ENCODE measurements at regions not wholly inside any gene's neighbourhood (a gene's known extent, or its start where the extent isn't known, plus 50 kb on each side); places are given as distances from the start of the nearest gene placed in this dataset.

DNA sequence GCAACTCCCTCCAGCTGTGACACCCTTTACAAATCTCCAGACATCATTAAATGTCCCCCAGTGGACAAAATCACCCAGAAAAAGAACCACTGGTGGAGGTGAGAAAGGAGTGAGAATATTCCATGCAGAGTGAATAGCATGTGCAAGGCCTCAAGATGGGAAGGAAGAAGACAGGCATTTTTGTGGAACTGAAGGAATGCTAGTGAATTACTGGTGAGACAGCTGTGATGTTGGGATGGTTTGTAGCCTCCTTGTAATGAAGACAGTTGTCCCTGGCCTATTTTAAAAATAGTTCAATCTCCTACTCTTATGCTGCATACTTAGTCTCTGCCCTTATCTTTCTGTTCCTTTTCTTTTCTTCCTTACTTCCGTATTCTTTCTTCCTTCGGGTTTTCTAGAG is 124.9 kb upstream of the RPS23 start:
- Histone ChIP-seq H3K36me3 (no peaks in the 10 kb centered on the region), H3K27me3 (no peaks in the 10 kb centered on the region), H3K27ac (no peak overlapping the region), H3K4me1 (peaks cover 0 to 23% (median 8%) of the 10 kb centered on the region in 4 donors), H3K4me3 (no peak overlapping the region), H3K9me3 (peaks cover 0 to 13% (median 10%) of the 10 kb centered on the region in 4 donors)
- WGBS, 2 donors: 80 to 90% methylated on average over 2 of the region's 2 CpGs
- ATAC-seq (ENCODE audit: low FRiP score in 2 of 2) (no peak), DNase-seq (no peak)
- TF ChIP-seq, protein P1, sequence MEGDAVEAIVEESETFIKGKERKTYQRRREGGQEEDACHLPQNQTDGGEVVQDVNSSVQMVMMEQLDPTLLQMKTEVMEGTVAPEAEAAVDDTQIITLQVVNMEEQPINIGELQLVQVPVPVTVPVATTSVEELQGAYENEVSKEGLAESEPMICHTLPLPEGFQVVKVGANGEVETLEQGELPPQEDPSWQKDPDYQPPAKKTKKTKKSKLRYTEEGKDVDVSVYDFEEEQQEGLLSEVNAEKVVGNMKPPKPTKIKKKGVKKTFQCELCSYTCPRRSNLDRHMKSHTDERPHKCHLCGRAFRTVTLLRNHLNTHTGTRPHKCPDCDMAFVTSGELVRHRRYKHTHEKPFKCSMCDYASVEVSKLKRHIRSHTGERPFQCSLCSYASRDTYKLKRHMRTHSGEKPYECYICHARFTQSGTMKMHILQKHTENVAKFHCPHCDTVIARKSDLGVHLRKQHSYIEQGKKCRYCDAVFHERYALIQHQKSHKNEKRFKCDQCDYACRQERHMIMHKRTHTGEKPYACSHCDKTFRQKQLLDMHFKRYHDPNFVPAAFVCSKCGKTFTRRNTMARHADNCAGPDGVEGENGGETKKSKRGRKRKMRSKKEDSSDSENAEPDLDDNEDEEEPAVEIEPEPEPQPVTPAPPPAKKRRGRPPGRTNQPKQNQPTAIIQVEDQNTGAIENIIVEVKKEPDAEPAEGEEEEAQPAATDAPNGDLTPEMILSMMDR (IDR thresholded peaks at IDR 0.05): no peak
- TF ChIP-seq EP300 (IDR thresholded peaks at IDR 0.05) (no peak), POLR2AphosphoS5 (IDR thresholded peaks at IDR 0.05) (no peak), POLR2A (IDR thresholded peaks at IDR 0.05) (no peak)

DNA sequence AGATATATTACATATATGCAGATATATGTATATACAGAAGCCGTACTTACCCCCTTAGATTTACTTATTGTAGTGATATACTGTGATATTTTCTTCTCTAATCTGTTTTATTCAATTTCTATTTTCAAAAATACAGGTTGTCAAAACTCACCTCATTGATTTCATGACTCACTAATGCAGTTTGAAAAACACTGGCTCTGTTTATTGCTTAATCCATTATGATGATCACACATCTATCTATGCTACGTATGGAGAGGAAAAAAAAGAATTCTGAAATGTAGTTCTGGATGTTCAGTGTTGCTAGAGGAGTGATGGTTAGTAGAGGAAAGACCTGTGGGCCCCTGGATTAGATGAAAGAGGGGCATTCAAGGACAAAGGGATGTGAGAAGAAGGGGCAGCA is 121.0 kb upstream of the RPS23 start:
- no peaks in the 10 kb centered on the region for H3K27me3 ChIP-seq
- ATAC-seq (ENCODE audit: low FRiP score in 2 of 2): no peak
- no peak overlapping the region for H3K27ac ChIP-seq
- peaks cover 0 to 6% (median 3%) of the 10 kb centered on the region in 4 donors for H3K4me1 ChIP-seq
- 90 to 95% methylated on average over 2 of the region's 2 CpGs for WGBS, 2 donors
- no peak for DNase-seq
- H3K4me3 ChIP-seq: no peak overlapping the region
- no peak for TF ChIP-seq POLR2A (IDR thresholded peaks at IDR 0.05)
- no peak for TF ChIP-seq POLR2AphosphoS5 (IDR thresholded peaks at IDR 0.05)
- no peak for TF ChIP-seq EP300 (IDR thresholded peaks at IDR 0.05)
- TF ChIP-seq, protein P1 (IDR thresholded peaks at IDR 0.05): no peak
- H3K36me3 ChIP-seq: no peaks in the 10 kb centered on the region
- H3K9me3 ChIP-seq: peaks cover 0 to 6% (median 4%) of the 10 kb centered on the region in 4 donors

DNA sequence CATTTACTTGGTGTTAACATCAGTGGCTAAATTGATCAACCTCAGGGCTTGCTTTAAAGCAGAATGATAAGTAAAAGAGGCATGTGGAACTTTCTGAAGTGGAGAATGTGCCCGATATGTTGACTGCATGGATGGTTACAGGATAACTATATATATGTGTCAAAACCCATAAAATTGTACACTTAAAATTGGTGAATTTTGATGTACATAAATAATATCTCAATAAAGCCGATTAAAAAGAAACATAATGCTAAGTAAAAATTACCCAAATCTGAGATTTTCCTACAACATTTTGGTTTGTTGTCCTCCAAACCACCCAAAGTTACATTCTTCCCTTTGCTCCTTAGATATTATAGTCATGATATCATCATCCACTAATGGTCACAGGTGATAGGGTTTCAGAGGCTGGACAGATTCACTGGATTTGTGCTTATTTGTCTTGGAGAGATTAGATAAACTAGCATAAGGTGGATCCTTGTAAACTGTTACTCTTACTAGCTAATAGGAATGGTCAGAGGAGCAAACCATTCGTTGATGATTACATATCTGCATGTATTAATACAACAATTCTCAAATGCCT is 119.7 kb upstream of the RPS23 start:
- H3K9me3 ChIP-seq: no peaks in the 10 kb centered on the region
- H3K36me3 ChIP-seq: no peaks in the 10 kb centered on the region
- DNase-seq: no peak
- peaks cover 0 to 6% (median 3%) of the 10 kb centered on the region in 4 donors for H3K4me1 ChIP-seq
- no peak for ATAC-seq (ENCODE audit: low FRiP score in 2 of 2)
- no peak overlapping the region for H3K27ac ChIP-seq
- H3K27me3 ChIP-seq: no peaks in the 10 kb centered on the region
- TF ChIP-seq, protein P1 (IDR thresholded peaks at IDR 0.05): no peak
- TF ChIP-seq EP300 (IDR thresholded peaks at IDR 0.05) (no peak), POLR2A (IDR thresholded peaks at IDR 0.05) (no peak), POLR2AphosphoS5 (IDR thresholded peaks at IDR 0.05) (no peak)
- H3K4me3 ChIP-seq: no peak overlapping the region
- 93 to 95% methylated on average over 3 of the region's 3 CpGs for WGBS, 2 donors

DNA sequence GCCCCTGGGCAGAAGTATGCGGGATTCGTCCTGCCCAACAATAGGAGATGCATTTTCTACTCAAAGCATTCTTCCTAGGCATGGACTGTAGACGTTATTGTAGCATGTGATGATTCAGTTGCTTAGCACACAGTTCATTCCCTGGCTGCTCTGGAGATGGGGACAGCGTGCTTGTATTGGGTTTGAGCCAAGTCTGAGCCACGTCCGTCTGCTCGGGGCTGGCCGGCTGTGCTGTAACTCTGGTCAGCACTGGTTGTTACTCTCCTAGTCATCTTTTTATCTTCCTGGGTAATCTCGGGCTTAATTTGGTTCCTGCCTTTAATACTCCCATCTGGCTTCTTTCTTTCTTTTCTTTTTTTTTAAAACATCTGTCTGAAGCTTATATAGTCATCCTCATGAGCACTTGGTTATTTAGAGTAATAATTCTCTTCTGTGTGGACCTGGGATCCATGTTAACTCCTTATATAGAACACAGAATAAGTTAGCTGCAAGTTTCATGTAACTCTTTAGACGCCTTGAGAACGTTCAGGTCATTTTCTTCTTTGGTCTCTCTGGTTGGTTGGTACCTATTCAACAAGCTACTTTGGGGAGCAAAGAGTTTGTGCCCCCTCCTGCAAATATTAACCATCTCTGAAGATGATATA is 118.8 kb upstream of the RPS23 start:
- Histone ChIP-seq H3K27me3 (no peaks in the 10 kb centered on the region), H3K9me3 (no peaks in the 10 kb centered on the region), H3K27ac (no peak overlapping the region), H3K36me3 (no peaks in the 10 kb centered on the region), H3K4me3 (no peak overlapping the region), H3K4me1 (peaks cover 0 to 6% (median 3%) of the 10 kb centered on the region in 4 donors)
- ATAC-seq (ENCODE audit: low FRiP score in 2 of 2) (peak; percentile 91 to 98), DNase-seq (peak; percentile 46 to 61)
- TF ChIP-seq, protein P1 (IDR thresholded peaks at IDR 0.05): no peak
- TF ChIP-seq POLR2AphosphoS5 (IDR thresholded peaks at IDR 0.05): peak; percentile 16 to 33
- WGBS, 2 donors: 29 to 43% methylated on average over 11 of the region's 11 CpGs

DNA sequence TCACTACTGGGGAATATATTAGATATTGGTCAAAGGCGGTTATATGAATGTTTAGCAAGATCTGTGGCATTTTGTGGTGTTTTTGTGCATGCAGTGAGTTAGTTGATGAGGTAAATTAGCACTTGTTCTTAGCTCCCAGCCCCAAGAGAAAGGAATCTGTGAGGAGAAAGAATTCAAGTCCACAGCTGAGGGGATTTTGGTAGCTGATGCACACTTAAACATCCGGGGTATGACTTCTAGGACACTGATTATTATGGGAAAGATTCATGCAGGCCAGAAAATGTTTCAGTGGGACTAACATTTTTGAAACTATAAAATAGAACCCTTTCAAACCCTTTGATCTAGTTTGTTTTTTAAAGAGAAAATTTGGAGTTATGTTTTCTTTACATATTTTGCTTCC is 118.2 kb upstream of the RPS23 start:
- Histone ChIP-seq H3K4me1 (peaks cover 0 to 6% (median 3%) of the 10 kb centered on the region in 4 donors), H3K27me3 (no peaks in the 10 kb centered on the region), H3K27ac (no peak overlapping the region), H3K4me3 (no peak overlapping the region), H3K36me3 (no peaks in the 10 kb centered on the region), H3K9me3 (no peaks in the 10 kb centered on the region)
- WGBS, 2 donors: 86 to 88% methylated on average over 2 of the region's 2 CpGs
- ATAC-seq (ENCODE audit: low FRiP score in 2 of 2) (no peak), DNase-seq (no peak)
- TF ChIP-seq POLR2A (IDR thresholded peaks at IDR 0.05) (no peak), EP300 (IDR thresholded peaks at IDR 0.05) (no peak), POLR2AphosphoS5 (IDR thresholded peaks at IDR 0.05) (no peak)
- TF ChIP-seq, protein P1 (IDR thresholded peaks at IDR 0.05): no peak

All from upper lobe of left lung (tissue), 6 donors.